GM21825 (cell line): ENCODE measurements at regions not wholly inside any gene's neighbourhood (a gene's known extent, or its start where the extent isn't known, plus 50 kb on each side); places are given as distances from the start of the nearest gene placed in this dataset.
"Not testable (repeated sequence)": the region's sequence is repeated elsewhere in the genome, so short reads cannot be mapped to it uniquely, and the experiment has no call there.

Source experiments
- ATAC-seq: cut with Tn5 transposase; IDR thresholded peaks from one replicate; pipeline ENCODE4 v1.9.1; 2021; ENCODE audit warnings: mild to moderate bottlenecking, moderate library complexity; ENCODE audit not compliant: unreplicated experiment

DNA sequence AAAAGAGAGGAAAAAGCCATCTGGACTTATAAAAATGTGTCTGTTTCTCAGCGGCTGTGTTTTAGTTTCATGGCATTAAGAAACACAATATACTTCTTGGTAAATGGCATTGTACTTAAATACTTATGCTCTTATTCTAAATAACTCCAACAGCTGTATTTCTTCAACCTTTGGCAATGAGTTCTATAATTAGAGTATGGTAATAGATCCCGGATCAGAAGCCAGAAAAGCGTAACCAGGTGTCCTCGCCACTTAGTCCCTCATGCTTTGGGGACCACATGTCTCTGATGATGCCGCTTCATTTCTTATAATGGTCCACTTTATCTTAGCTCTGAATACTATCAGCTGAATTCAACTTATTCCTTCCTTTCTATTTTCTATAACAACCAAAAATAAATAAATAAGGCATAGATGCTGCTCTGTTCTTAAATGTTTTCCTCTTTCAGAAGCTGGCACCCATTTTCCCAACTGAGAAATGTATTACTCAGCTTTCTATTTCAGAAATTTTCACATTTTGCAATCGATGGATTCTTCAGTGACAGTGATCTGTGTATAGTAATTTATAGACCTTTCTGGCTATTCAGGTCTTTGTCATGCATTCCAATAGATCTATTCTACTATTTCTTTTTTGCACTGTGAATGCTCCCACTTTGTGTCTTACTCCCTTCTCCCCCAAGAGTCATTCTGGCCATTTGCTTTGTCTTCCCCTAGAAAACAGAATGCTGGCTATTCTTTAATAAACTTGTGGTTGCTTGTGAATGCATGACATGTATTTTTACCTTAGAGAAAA is 87.6 kb upstream of the KBTBD8 start:
- no peak for ATAC-seq

DNA sequence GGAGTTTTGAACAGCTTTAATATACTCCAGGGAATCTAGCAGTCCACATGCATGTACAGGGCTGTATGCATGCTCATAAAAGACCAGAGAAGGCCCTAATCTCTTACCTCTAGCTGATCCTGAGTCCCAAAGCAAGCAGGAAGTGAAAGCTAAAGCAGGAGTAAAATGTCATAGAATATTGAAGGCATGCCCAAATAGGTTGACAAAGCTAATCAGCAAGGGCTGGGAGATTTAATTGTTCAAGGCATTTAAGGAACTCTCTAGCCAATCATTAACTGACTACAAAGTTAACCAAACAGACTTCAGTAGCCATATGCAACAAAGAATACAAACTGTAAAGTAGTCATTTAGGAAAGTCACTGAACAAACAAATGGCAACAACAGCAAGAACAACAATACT is 85.8 kb upstream of the KBTBD8 start:
- no peak for ATAC-seq

DNA sequence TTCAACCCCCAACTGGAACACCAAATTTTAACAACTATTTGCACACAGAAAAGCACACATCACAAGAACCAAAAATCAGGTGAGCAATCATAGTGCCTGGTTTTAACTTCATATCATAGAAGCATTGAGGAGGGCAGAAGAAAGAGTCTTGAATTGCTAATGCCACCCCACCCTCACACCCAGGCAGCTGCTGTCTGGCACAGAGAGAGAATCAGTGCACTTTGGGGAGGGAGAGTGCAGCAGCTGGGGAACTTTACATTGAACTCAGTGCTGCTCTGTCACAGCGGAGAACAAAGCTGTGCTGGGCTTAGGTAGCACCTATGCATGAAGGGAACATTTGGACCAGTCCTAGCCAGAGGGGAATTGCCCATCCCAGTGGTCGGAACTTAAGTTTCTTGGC is 76.0 kb upstream of the KBTBD8 start:
- no peak for ATAC-seq

DNA sequence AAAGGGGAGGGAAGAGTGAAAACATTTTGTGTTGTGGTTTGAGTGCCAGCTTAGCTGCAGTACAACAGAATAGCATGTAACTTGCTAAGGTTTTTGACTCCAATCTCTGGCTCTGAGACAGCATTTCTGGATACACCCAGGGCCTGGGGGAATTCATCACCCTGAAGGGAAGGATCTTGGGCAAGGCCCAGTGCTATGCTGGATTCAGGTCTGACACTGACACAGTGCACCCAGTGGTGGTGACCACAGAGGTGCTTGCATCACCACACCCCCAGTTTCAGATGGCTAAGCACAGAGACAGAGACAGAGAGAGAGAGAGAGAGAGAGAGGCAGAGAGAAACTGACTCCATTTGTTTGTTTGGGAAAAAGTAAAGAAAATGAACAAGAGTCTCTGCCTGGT is 74.1 kb upstream of the KBTBD8 start:
- no peak for ATAC-seq

DNA sequence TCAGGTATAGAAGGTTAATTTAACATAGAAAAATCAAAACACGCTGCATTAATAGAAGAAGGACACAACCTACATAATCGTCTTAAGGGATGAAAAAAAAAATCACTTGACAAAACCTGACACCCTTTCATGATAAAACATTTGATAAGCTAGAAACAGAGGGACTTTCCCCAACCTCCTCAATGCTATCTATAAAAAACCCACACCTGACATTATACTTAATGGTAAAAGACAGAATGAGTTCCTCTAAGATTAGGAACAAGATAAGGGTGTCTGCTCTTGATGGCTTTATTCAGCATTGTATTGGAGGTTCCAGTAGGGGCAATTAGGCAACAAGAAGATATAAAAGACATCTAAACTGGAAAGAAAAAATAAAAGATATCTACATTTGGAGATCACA is 69.9 kb upstream of the KBTBD8 start:
- no peak for ATAC-seq

DNA sequence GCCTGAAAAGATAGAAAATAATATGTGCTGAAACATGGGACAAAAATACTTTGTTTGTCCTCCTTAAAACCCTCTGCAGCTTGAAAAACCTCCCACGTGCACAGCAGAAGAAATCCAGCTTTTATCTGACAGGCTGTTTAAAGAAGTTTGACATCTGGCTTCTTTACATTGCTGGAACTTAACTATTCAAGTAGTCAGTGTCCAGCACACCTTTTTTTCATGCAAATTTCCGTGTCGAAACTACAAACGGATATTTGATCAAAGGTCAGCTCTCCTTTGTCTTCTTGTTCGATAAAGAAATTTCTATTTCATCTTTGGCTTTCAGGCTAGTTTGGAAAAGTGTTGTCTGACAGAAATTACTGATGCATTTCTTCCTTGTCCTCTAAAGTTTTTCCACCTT is 66.8 kb upstream of the KBTBD8 start:
- no peak for ATAC-seq

DNA sequence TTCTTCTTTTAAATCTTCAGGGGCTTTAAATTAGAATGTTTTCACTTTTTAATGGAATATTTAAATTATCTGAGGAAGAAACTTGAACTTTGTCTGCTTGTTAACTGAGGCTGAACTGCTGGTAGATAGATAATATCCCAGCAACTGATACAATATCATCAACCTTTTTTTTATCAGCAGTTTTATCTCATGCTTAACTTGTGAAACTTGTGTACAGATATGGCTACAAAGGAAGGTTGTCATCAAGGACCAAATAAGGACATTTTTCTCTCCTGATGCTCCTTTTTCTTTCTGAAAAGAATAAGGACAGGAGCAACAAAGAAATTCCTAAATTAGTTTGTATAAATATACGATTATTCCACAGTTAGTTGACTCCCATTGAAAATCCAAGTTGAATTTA is 66.4 kb upstream of the KBTBD8 start:
- ATAC-seq = no peak

DNA sequence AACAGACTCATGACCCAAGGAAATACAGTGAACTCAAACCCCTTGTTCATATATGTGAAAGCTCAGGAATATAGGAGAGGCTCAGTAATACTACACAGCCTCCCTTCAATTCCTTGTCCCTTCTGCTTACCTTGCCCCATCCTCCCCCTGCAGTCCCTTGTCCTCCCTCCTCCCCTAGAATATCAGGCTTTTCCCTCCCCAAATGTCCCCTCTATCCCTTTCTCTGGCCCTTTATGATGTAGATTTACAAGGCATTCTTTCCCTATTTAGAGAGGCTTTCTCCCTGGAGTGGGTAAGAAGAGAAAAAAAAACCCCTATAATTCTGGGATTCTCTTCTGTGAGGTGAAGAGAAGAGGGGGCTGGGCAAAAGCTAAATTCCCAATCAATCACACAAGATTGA is 64.9 kb upstream of the KBTBD8 start:
- no peak for ATAC-seq

DNA sequence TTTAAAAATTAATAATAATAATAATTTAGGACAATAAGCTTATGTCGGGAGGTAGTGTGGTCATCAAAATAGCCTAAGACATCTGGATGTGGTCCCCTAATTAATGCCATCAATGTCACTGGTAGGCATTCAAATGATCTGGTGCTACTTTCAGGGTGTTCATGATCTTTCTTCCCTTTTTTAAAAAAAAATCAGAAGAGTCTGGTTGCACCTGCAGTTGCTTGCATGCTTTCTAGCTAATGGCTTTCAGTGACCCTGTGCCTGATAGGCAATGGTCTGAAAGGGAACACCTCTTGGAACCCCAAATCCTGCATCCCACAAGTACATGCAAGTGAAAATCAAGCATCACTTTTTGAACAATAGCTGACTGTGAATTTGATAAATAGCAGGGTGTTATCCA is 64.1 kb upstream of the KBTBD8 start:
- ATAC-seq = no peak

DNA sequence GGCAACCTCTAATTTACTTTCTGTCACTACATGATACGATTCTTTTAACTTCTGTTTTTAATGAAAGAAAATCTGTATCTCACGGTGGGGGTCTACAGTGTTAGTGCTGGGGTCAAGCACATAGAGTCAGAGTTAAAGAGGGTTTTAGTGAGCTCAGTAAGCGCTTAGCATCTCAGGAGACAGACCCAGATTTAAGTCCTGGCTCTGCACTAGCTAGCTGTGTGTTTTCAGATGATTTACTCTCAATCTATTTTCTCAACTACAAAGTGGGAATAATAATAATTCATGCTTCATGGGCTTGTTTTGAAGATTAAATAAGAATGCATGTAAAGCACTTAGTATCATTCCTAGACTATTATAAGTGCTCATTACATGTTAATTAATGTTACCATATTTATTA is 63.4 kb upstream of the KBTBD8 start:
- ATAC-seq = no peak

DNA sequence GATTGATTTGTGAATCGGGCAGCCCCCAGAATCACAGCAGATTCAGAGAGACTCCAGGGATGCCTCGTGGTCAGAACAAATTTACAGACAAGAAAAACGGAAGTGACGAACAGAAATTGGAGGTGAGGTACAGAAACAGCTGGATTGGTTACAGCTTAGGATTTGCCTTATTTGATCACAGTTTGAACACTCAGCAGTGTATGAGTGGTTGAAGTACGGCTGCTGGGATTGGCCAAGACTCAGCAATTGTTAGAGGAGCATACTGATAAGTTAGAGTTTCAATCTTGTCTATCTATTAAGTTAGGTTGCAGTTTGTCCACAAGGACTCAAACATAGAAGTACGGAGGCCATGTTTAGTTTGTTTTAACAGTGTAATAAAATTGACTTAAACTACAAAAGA is 61.1 kb upstream of the KBTBD8 start:
- ATAC-seq = not testable (repeated sequence)

DNA sequence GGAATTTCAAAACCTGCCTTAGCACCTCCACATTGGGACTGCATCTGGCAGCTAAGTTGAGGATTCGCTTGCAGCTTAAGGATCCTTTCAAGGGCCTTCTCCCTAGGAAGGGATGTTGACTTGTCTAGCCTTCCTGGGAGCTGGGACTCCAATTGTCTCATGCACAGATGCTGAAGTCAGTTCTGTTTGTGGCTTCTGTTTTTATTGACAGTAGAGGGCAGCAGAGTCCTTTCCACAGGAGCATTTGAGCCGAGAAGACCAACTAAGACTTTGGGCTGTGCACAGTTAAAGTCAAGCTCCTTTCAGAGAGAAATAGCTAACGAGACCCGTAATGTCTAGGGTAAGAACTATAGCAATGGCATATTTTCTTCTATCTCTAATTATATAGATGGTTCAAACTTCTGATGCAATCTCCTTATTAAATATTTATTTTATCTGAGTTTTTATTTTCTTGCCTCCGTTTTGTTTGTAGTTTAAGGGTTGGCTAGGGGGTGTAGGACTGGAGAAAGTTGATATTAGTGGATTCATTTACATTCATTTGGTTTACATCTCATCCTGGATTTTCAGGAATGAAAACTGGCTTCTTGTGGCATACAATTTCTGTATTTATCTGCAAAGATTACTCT is 59.7 kb upstream of the KBTBD8 start:
- peak; percentile 78 for ATAC-seq

DNA sequence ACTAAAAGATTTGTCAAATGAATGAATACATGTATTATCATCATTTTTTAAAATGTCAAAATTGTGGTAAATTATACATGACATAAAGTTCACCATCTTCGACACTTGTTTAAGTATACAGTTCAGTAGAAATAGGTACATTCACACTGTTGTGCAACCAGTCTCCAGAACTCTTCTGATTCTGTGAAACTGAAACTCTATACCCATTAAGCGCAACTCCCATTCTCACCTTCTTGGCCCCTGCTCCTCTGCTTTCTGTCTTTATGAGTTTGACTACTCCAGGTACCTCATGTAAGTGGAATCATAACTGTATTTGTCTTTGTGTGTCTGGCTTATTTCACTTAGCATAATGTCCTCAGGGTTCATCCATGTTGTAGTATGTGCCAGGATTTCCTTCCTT is 50.1 kb upstream of the KBTBD8 start:
- no peak for ATAC-seq
